ENCODE measurements at regions not wholly inside any gene's neighbourhood (a gene's known extent, or its start where the extent isn't known, plus 50 kb on each side); places are given as distances from the start of the nearest gene placed in this dataset.

DNA sequence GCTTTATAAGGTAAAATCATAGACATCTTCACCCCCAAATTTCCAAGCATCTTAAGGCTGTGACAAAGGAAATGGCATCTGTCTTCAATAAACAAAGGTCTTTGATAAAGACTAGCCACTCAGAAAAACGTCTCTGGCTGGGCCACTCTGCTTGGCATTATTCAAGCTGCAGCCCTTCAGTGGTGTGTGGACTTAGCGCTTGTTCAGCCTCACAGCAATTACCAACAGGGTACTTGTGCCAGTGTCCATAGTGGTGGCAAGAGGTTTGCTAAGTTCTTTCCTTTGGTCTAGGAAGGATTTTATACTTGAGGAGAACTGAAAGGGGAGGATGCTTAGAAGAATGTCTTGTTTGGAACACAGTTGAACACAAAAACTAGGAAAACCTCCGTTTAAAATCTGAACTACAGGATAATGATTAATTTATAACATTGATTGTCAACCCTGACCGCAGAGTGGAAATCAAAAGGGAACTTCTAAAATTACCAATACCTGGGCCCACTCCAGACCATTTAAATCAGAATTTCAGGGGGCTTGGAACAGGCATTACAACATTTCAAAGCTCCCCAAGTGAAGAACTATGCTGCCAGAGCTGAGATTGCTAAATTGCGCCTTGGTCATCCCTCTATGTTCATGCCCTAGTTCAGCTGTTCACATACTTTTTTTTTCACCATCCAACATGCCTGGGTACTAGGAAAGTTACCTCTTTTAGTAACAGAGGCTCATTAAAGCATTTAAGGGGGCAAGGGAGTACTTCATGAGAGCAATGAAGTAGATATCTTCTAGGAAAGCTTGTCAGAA, 378.5 kb downstream of the FRK start:
- Mint-ChIP-seq H3K9me3 (no peaks in the 10 kb centered on the region), H3K27me3 (ENCODE audit: insufficient read depth) (no peaks in the 10 kb centered on the region), H3K36me3 (ENCODE audit: low read depth) (no peaks in the 10 kb centered on the region), H3K27ac (no peak overlapping the region), H3K4me1 (ENCODE audit: low read depth) (no peaks in the 10 kb centered on the region), H3K4me3 (no peak overlapping the region)
- TF ChIP-seq, protein P1, sequence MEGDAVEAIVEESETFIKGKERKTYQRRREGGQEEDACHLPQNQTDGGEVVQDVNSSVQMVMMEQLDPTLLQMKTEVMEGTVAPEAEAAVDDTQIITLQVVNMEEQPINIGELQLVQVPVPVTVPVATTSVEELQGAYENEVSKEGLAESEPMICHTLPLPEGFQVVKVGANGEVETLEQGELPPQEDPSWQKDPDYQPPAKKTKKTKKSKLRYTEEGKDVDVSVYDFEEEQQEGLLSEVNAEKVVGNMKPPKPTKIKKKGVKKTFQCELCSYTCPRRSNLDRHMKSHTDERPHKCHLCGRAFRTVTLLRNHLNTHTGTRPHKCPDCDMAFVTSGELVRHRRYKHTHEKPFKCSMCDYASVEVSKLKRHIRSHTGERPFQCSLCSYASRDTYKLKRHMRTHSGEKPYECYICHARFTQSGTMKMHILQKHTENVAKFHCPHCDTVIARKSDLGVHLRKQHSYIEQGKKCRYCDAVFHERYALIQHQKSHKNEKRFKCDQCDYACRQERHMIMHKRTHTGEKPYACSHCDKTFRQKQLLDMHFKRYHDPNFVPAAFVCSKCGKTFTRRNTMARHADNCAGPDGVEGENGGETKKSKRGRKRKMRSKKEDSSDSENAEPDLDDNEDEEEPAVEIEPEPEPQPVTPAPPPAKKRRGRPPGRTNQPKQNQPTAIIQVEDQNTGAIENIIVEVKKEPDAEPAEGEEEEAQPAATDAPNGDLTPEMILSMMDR (IDR thresholded peaks at IDR 0.05) = no peak
- DNase-seq = no peak

DNA sequence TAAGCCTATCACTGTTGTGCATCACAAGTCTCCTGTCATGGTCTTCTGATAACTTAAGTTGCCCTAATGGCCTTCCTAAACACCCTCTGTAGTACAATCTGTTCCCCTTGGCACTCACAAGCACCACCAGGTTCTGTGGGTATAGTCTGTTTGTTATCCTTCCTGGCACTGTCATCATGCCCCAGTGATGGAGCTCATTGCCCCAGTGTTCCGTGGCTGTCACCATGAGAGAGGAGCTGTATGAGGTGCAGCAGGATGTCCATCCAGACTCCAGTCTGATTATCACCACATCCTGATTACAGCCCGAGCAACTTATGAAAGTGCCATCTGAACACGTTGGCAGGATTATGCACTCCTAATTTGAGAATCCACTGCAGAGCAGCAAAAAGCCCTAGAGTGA, 380.1 kb downstream of the FRK start:
- no peak for DNase-seq
- H3K36me3 Mint-ChIP-seq (ENCODE audit: low read depth) = no peaks in the 10 kb centered on the region
- no peaks in the 10 kb centered on the region; the same call in 1 of the 2 replicates for H3K27me3 Mint-ChIP-seq (ENCODE audit: insufficient read depth)
- no peak overlapping the region for H3K27ac Mint-ChIP-seq
- no peaks in the 10 kb centered on the region; the same call in 1 of the 2 replicates for H3K9me3 Mint-ChIP-seq
- H3K4me1 Mint-ChIP-seq (ENCODE audit: low read depth) = no peaks in the 10 kb centered on the region
- TF ChIP-seq, protein P1 (IDR thresholded peaks at IDR 0.05) = no peak
- H3K4me3 Mint-ChIP-seq = no peak overlapping the region

DNA sequence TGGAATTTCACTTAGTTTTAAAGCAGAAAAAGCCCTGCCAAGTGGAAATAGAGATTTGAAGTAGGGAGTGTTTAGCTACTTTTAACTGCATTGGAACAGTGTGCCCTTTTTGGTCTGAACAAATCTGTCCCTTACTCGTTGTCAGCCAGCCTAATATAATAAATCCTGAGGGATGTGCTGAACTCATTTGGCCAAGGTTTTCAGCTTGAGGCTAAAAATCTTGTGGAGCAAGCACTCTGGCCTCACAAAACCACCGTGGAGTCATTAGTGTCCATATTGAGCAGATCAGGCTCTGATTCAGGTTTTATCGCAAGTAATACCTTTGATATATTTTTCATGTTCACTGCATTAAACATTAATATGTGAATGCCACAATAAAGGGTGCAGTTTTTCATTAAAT, 383.5 kb downstream of the FRK start:
- H3K36me3 Mint-ChIP-seq (ENCODE audit: low read depth) = no peaks in the 10 kb centered on the region
- H3K4me3 Mint-ChIP-seq = no peak overlapping the region
- no peaks in the 10 kb centered on the region; the same call in 1 of the 2 replicates for H3K27me3 Mint-ChIP-seq (ENCODE audit: insufficient read depth)
- DNase-seq = no peak
- no peaks in the 10 kb centered on the region; the same call in 1 of the 2 replicates for H3K9me3 Mint-ChIP-seq
- no peak overlapping the region for H3K27ac Mint-ChIP-seq
- H3K4me1 Mint-ChIP-seq (ENCODE audit: low read depth) = no peaks in the 10 kb centered on the region
- TF ChIP-seq, protein P1 (IDR thresholded peaks at IDR 0.05) = no peak

DNA sequence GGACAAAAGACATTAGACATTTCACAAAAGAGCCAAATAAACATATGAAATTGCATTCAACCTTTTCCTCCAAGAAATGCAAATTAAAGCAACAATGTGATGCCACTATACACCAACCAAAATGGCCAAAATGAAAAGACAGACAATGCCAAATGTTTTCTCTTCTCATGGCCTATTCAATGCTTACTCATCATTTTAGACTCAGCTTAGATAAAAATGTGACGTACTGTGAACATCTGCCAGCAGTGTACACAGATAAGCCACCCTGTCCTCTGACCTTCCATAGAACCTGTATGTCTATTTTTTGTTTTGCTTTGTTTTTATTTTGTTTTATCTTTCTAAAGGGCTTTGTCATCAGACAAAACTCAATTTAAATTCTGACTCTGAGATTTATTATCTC, 385.2 kb downstream of the FRK start:
- no peaks in the 10 kb centered on the region for H3K4me1 Mint-ChIP-seq (ENCODE audit: low read depth)
- H3K9me3 Mint-ChIP-seq = no peaks in the 10 kb centered on the region; the same call in 1 of the 2 replicates
- H3K4me3 Mint-ChIP-seq = no peak overlapping the region
- DNase-seq = no peak
- no peak overlapping the region for H3K27ac Mint-ChIP-seq
- no peaks in the 10 kb centered on the region for H3K36me3 Mint-ChIP-seq (ENCODE audit: low read depth)
- no peaks in the 10 kb centered on the region; the same call in 1 of the 2 replicates for H3K27me3 Mint-ChIP-seq (ENCODE audit: insufficient read depth)
- TF ChIP-seq, protein P1 (IDR thresholded peaks at IDR 0.05) = no peak

DNA sequence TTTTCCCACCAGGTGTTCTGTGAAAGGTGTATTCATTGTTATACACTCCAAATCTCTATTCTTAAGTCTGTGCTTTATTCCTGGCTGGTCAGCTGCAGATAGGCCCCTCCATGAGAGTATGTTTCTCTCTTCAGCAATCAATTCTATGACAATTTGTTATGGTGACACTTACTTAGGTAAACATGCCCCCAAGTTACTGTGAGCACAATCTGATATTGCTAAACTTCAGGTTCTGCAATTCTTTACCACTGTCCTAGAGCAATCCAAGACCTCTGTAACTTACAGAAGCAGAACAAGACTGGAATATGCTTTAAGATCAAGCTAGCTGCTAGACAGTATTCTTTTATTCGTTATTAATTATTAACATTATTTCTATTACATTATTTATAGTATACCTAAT, 391.9 kb downstream of the FRK start:
- Mint-ChIP-seq H3K4me3 (no peak overlapping the region), H3K9me3 (no peaks in the 10 kb centered on the region; the same call in 1 of the 2 replicates), H3K4me1 (ENCODE audit: low read depth) (no peaks in the 10 kb centered on the region), H3K27ac (no peak overlapping the region), H3K36me3 (ENCODE audit: low read depth) (peaks cover 4% of the 10 kb centered on the region; the same call in 1 of the 2 replicates), H3K27me3 (ENCODE audit: insufficient read depth) (no peaks in the 10 kb centered on the region)
- TF ChIP-seq, protein P1 (IDR thresholded peaks at IDR 0.05) = no peak
- DNase-seq = no peak

Data from HFFc6 (cell line).